HG03097 (cell line): ENCODE measurements at regions not wholly inside any gene's neighbourhood (a gene's known extent, or its start where the extent isn't known, plus 50 kb on each side); places are given as distances from the start of the nearest gene placed in this dataset.
"Not testable (repeated sequence)": the region's sequence is repeated elsewhere in the genome, so short reads cannot be mapped to it uniquely, and the experiment has no call there.

Experiments used
- ATAC-seq: cut with Tn5 transposase; IDR thresholded peaks from one replicate; pipeline ENCODE4 v1.9.1; 2021; ENCODE audit not compliant: unreplicated experiment, low FRiP score

GRCh38 chr5:93682471-93683404 lies 58.7 kb downstream of the POU5F2 start:
- not testable (repeated sequence) for ATAC-seq

GRCh38 chr5:93681432-93681831 lies 60.0 kb downstream of the POU5F2 start:
- ATAC-seq = no peak

GRCh38 chr5:93677359-93677891 lies 64.0 kb downstream of the POU5F2 start:
- ATAC-seq = no peak

GRCh38 chr5:93676704-93677103 lies 64.7 kb downstream of the POU5F2 start:
- ATAC-seq = no peak

- ATAC-seq = peak; percentile 49
These were observed 65.6 kb downstream of the POU5F2 start for GRCh38 chr5:93675460-93676450.

GRCh38 chr5:93674866-93675459 lies 66.4 kb downstream of the POU5F2 start:
- ATAC-seq = peak; percentile 52

GRCh38 chr5:93674138-93674537 lies 67.3 kb downstream of the POU5F2 start:
- ATAC-seq = no peak

- no peak for ATAC-seq
These were observed 68.0 kb downstream of the POU5F2 start for GRCh38 chr5:93673316-93673954.

- ATAC-seq = no peak
These were observed 75.8 kb downstream of the POU5F2 start for GRCh38 chr5:93665648-93666047.

- ATAC-seq = no peak
These were observed 77.7 kb downstream of the NR2F1 start for GRCh38 chr5:93660677-93661076.

- ATAC-seq = no peak
These were observed 75.0 kb downstream of the NR2F1 start for GRCh38 chr5:93658044-93658443.

GRCh38 chr5:93654676-93655075 lies 71.7 kb downstream of the NR2F1 start:
- ATAC-seq = no peak

- no peak for ATAC-seq
These were observed 70.7 kb downstream of the NR2F1 start for GRCh38 chr5:93653716-93654115.

GRCh38 chr5:93649234-93649900 lies 66.3 kb downstream of the NR2F1 start:
- no peak for ATAC-seq

GRCh38 chr5:93644760-93645159 lies 61.7 kb downstream of the NR2F1 start:
- no peak for ATAC-seq
